ENCODE measurements at regions not wholly inside any gene's neighbourhood (a gene's known extent, or its start where the extent isn't known, plus 50 kb on each side); places are given as distances from the start of the nearest gene placed in this dataset.
"Not testable (repeated sequence)": the region's sequence is repeated elsewhere in the genome, so short reads cannot be mapped to it uniquely, and the experiment has no call there.

- no peak for DNase-seq
- 79 to 80% methylated on average over 20 of the region's 20 CpGs for WGBS, 2 donors
Observed at GRCh38 chr7:156576216-156577058, 64.1 kb upstream of the RNF32 start.

GRCh38 chr7:156568258-156568657 lies 72.3 kb upstream of the RNF32 start:
- Histone ChIP-seq H3K27ac (no peak overlapping the region), H3K4me3 (replicated peaks in 1 of 3) (no peak overlapping the region), H3K9me3 (no peaks in the 10 kb centered on the region), H3K36me3 (no peaks in the 10 kb centered on the region), H3K4me1 (no peaks in the 10 kb centered on the region), H3K27me3 (no peaks in the 10 kb centered on the region)
- no peak for DNase-seq
- 92 to 93% methylated on average over 1 of the region's 1 CpG for WGBS, 2 donors
- intact Hi-C loops (cut with DNase I): no loop called here
- no peak for TF ChIP-seq CTCF (IDR thresholded peaks at IDR 0.05)
- no peak for TF ChIP-seq POLR2A (IDR thresholded peaks at IDR 0.05)

More at GRCh38 chr7:156576216-156577058, 64.1 kb upstream of the RNF32 start:
- Histone ChIP-seq H3K9me3 (no peaks in the 10 kb centered on the region), H3K27me3 (no peaks in the 10 kb centered on the region), H3K4me1 (no peaks in the 10 kb centered on the region), H3K36me3 (no peaks in the 10 kb centered on the region), H3K4me3 (replicated peaks in 1 of 3) (no peak overlapping the region), H3K27ac (no peak overlapping the region)
- intact Hi-C loops (cut with DNase I): no loop called here
- TF ChIP-seq POLR2A (IDR thresholded peaks at IDR 0.05) (no peak), CTCF (IDR thresholded peaks at IDR 0.05) (no peak)

- Histone ChIP-seq H3K4me1 (no peaks in the 10 kb centered on the region), H3K36me3 (no peaks in the 10 kb centered on the region), H3K4me3 (replicated peaks in 1 of 3) (no peak overlapping the region), H3K27me3 (no peaks in the 10 kb centered on the region), H3K9me3 (no peaks in the 10 kb centered on the region), H3K27ac (no peak overlapping the region)
- DNase-seq: no peak
- 83 to 85% methylated on average over 8 of the region's 8 CpGs for WGBS, 2 donors
- intact Hi-C loops (cut with DNase I): no loop called here
- TF ChIP-seq CTCF (IDR thresholded peaks at IDR 0.05): no peak
- no peak for TF ChIP-seq POLR2A (IDR thresholded peaks at IDR 0.05)
Observed at GRCh38 chr7:156566812-156567549, 73.6 kb upstream of the RNF32 start.

DNA sequence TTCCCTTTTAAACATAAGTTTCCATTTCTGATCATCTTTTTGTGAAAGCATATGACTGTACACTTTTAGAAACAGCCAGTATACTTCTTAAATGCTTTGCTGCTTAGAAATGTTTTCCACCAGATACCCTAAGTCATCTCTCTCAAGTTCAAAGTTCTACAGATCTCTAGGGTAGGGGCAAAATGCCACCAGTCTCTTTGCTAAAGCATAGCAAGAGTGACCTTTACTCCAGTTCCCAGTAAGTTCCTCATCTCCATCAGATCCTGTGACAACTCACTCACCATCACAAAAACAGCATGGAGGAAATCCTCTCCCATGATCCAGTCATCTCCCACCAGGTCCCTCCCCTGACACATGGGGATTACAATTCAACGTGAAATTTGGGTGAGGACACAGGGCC lies 75.6 kb upstream of the RNF32 start:
- WGBS, 2 donors: 81 to 100% methylated on average over 1 of the region's 1 CpG
- intact Hi-C loops (cut with DNase I); H3K36me3 ChIP-seq; H3K4me3 ChIP-seq (replicated peaks in 1 of 3); H3K9me3 ChIP-seq; H3K4me1 ChIP-seq; H3K27ac ChIP-seq; H3K27me3 ChIP-seq; DNase-seq: not testable (repeated sequence)

GRCh38 chr7:156560696-156561095 lies 79.9 kb upstream of the RNF32 start:
- H3K27me3 ChIP-seq: no peaks in the 10 kb centered on the region
- H3K27ac ChIP-seq: no peak overlapping the region
- intact Hi-C loops (cut with DNase I): no loop called here
- TF ChIP-seq CTCF (IDR thresholded peaks at IDR 0.05) (no peak), POLR2A (IDR thresholded peaks at IDR 0.05) (no peak)
- DNase-seq: no peak
- no peaks in the 10 kb centered on the region for H3K36me3 ChIP-seq
- H3K4me1 ChIP-seq: no peaks in the 10 kb centered on the region
- H3K9me3 ChIP-seq: no peaks in the 10 kb centered on the region
- 47 to 49% methylated on average over 6 of the region's 6 CpGs for WGBS, 2 donors
- no peak overlapping the region for H3K4me3 ChIP-seq (replicated peaks in 1 of 3)

Data from thyroid gland (tissue), 4 donors.